H9 (cell line): ENCODE measurements at regions not wholly inside any gene's neighbourhood (a gene's known extent, or its start where the extent isn't known, plus 50 kb on each side); places are given as distances from the start of the nearest gene placed in this dataset.

ENCODE experiments used
- DNase-seq: peaks from one replicate; pipeline ENCODE4 v3.0.0-alpha.2; 2017
- H2AFZ ChIP-seq: one replicate; pipeline ENCODE4 v1.6.1; 2013; ENCODE audit warnings: mild to moderate bottlenecking, low read length, control low read depth, moderate library complexity
- H2AK5ac ChIP-seq: 2 replicates; pipeline ENCODE4 v1.6.1; 2013; ENCODE audit warnings: low read length, control low read depth, mixed read lengths; ENCODE audit not compliant: insufficient read length
- H2BK120ac ChIP-seq: one replicate; pipeline ENCODE4 v1.6.1; 2013; ENCODE audit warnings: low read depth, mild to moderate bottlenecking, low read length, control low read depth, inconsistent platforms; ENCODE audit not compliant: poor library complexity, severe bottlenecking
- H2BK12ac ChIP-seq: 2 replicates; pipeline ENCODE4 v1.6.1; 2013; ENCODE audit warnings: low read length, control low read depth, mixed read lengths, low read depth; ENCODE audit not compliant: insufficient read length
- H2BK15ac ChIP-seq: 2 replicates; pipeline ENCODE4 v1.6.1; 2013; ENCODE audit warnings: low read depth, low read length, control low read depth
- H2BK20ac ChIP-seq: one replicate; pipeline ENCODE4 v1.6.1; 2013; ENCODE audit warnings: low read depth, mild to moderate bottlenecking, low read length, control low read depth, inconsistent platforms; ENCODE audit not compliant: poor library complexity, severe bottlenecking
- H2BK5ac ChIP-seq: 2 replicates; pipeline ENCODE4 v1.6.1; 2013; ENCODE audit warnings: low read length, control low read depth, mixed read lengths; ENCODE audit not compliant: insufficient read length
- H3K14ac ChIP-seq: 2 replicates; pipeline ENCODE4 v1.6.1; 2013; ENCODE audit warnings: low read length, control low read depth; ENCODE audit not compliant: insufficient read depth
- H3K18ac ChIP-seq: 2 replicates; pipeline ENCODE4 v1.6.1; 2013; ENCODE audit warnings: low read depth, mild to moderate bottlenecking, mixed read lengths, low read length, control low read depth; ENCODE audit not compliant: insufficient read length
- H3K23ac ChIP-seq: 2 replicates; pipeline ENCODE4 v1.6.1; 2013; ENCODE audit warnings: low read length, control low read depth, mixed read lengths, low read depth; ENCODE audit not compliant: insufficient read length
- H3K23me2 ChIP-seq: 2 replicates; pipeline ENCODE4 v1.6.1; 2013; ENCODE audit warnings: low read depth, mild to moderate bottlenecking, mixed read lengths, low read length, control low read depth; ENCODE audit not compliant: insufficient read length, poor library complexity, severe bottlenecking
- H3K27ac ChIP-seq: 2 replicates; pipeline ENCODE4 v1.5.1; 2013; ENCODE audit warnings: low read length, control low read depth, mixed read lengths, low read depth; ENCODE audit not compliant: insufficient read length
- H3K27me3 ChIP-seq: 2 replicates; pipeline ENCODE4 v1.6.1; 2013; ENCODE audit warnings: low read length, control low read depth, inconsistent platforms; ENCODE audit not compliant: insufficient read depth
- H3K4ac ChIP-seq: 2 replicates; pipeline ENCODE4 v1.6.1; 2013; ENCODE audit warnings: low read depth, mild to moderate bottlenecking, control low read depth, inconsistent platforms, low read length, moderate library complexity
- H3K4me1 ChIP-seq: 2 replicates; pipeline ENCODE4 v1.6.1; 2013; ENCODE audit warnings: low read length, control low read depth, inconsistent platforms; ENCODE audit not compliant: insufficient read depth
- H3K4me2 ChIP-seq: 2 replicates; pipeline ENCODE4 v1.6.1; 2013; ENCODE audit warnings: low read length, control low read depth, mixed read lengths; ENCODE audit not compliant: insufficient read length, insufficient read depth
- H3K56ac ChIP-seq: 2 replicates; pipeline ENCODE4 v1.6.1; 2013; ENCODE audit warnings: low read depth, mild to moderate bottlenecking, mixed read lengths, low read length, control low read depth; ENCODE audit not compliant: insufficient read length
- H3K79me1 ChIP-seq: 2 replicates; pipeline ENCODE4 v1.6.1; 2013; ENCODE audit warnings: low read depth, mild to moderate bottlenecking, moderate library complexity, low read length, control low read depth, inconsistent platforms; ENCODE audit not compliant: insufficient read depth, poor library complexity, severe bottlenecking
- H3K79me2 ChIP-seq: 2 replicates; pipeline ENCODE4 v1.6.1; 2013; ENCODE audit warnings: low read length, control low read depth, inconsistent platforms; ENCODE audit not compliant: insufficient read depth
- H3K9ac ChIP-seq: 2 replicates; pipeline ENCODE4 v1.6.1; 2013; ENCODE audit warnings: low read length, control low read depth, mixed read lengths; ENCODE audit not compliant: insufficient read length; ENCODE audit errors: extremely low read depth
- H3K9me3 ChIP-seq: one replicate; pipeline ENCODE4 v1.6.1; 2013; ENCODE audit warnings: low read depth, low read length, inconsistent platforms; ENCODE audit not compliant: control insufficient read depth
- H3T11ph ChIP-seq: one replicate; pipeline ENCODE4 v1.6.1; 2013; ENCODE audit warnings: mild to moderate bottlenecking, low read length, control low read depth, inconsistent platforms
- H4K20me1 ChIP-seq: one replicate; pipeline ENCODE4 v1.6.1; 2013; ENCODE audit not compliant: control insufficient read depth, insufficient read length, insufficient read depth
- H4K5ac ChIP-seq: 2 replicates; pipeline ENCODE4 v1.6.1; 2013; ENCODE audit warnings: low read depth, mild to moderate bottlenecking, mixed read lengths, low read length, control low read depth; ENCODE audit not compliant: insufficient read length
- H4K8ac ChIP-seq: replicated peaks from 2 replicates; pipeline ENCODE4 v1.6.1; 2013; ENCODE audit warnings: low read length, control low read depth, mixed read lengths, low read depth; ENCODE audit not compliant: insufficient read length
- H4K91ac ChIP-seq: 2 replicates; pipeline ENCODE4 v1.6.1; 2013; ENCODE audit warnings: low read depth, mild to moderate bottlenecking, moderate library complexity, mixed read lengths, low read length, control low read depth; ENCODE audit not compliant: insufficient read length
- H3K27ac Mint-ChIP-seq, 3 experiments: 2 replicates in 2 of 3; 3 replicates in 1 of 3; pipeline ENCODE4 v1.8.0; 2020 to 2021; ENCODE audit warnings: mixed read lengths in 3 of 3, mild to moderate bottlenecking in 1 of 3, moderate library complexity in 1 of 3
- H3K27me3 Mint-ChIP-seq: 2 replicates; pipeline ENCODE4 v1.8.0; 2021; ENCODE audit warnings: low read depth, mild to moderate bottlenecking, moderate library complexity, mixed read lengths
- H3K36me3 Mint-ChIP-seq, 3 experiments: 2 replicates in 2 of 3; 3 replicates in 1 of 3; pipeline ENCODE4 v1.8.0; 2020 to 2021; ENCODE audit warnings: low read depth in 3 of 3, mixed read lengths in 3 of 3; ENCODE audit not compliant: insufficient read depth in 1 of 3
- H3K4me1 Mint-ChIP-seq, 2 experiments: 2 replicates each; pipeline ENCODE4 v1.8.0; 2020; ENCODE audit warnings: mixed read lengths in 2 of 2
- H3K4me3 Mint-ChIP-seq, 2 experiments: 2 replicates in 1 of 2; 3 replicates in 1 of 2; pipeline ENCODE4 v1.8.0; 2020 to 2021; ENCODE audit warnings: mild to moderate bottlenecking in 2 of 2, mixed read lengths in 2 of 2, moderate library complexity in 1 of 2
- H3K9me3 Mint-ChIP-seq, 2 experiments: 2 replicates in 1 of 2; 3 replicates in 1 of 2; pipeline ENCODE4 v1.8.0; 2020; ENCODE audit warnings: mild to moderate bottlenecking in 2 of 2, mixed read lengths in 2 of 2, moderate library complexity in 1 of 2
- CTCF ChIP-seq: fragments of 200-600 bp; sonication (generic); conservative IDR thresholded peaks from 3 replicates; pipeline ENCODE4 v1.8.0; 2021; ENCODE audit warnings: antibody characterized with exemption, mild to moderate bottlenecking
- WGBS: extraction: QIAGEN DNeasy Blood & Tissue Kit; methylation state at CpG from one replicate; pipeline ENCODE4 v1.1.7; 2013; ENCODE audit warnings: missing lambda C conversion rate, low lambda C conversion rate, mixed read lengths; ENCODE audit not compliant: insufficient read length; ENCODE audit errors: extremely low coverage; 5-methylcytosine and 5-hydroxymethylcytosine counted together

- no peak overlapping the region for H3K56ac ChIP-seq
- H3K4me1 ChIP-seq, result peaks cover 3% of the 10 kb centered on the region; the same call in 1 of the 2 replicates
- H3K27ac Mint-ChIP-seq, result no peak overlapping the region
- no peak overlapping the region for H3T11ph ChIP-seq
- no peak overlapping the region for H3K23ac ChIP-seq
- no peaks in the 10 kb centered on the region for H3K36me3 Mint-ChIP-seq
- no peak overlapping the region for H3K4me2 ChIP-seq
- H3K9me3 Mint-ChIP-seq, result no peaks in the 10 kb centered on the region
- H3K14ac ChIP-seq, result no peak overlapping the region
- H3K27me3 ChIP-seq, result no peaks in the 10 kb centered on the region
- H3K18ac ChIP-seq, result no peak overlapping the region
- H4K91ac ChIP-seq, result no peak overlapping the region
- no peaks in the 10 kb centered on the region for H3K79me2 ChIP-seq
- H4K5ac ChIP-seq, result no peak overlapping the region
- no peak overlapping the region for H2BK120ac ChIP-seq
- no peak overlapping the region for H3K27ac ChIP-seq
- no peaks in the 10 kb centered on the region for H4K20me1 ChIP-seq
- no peak overlapping the region for H3K9ac ChIP-seq
- TF ChIP-seq CTCF, result no peak
- no peaks in the 10 kb centered on the region; the same call in 1 of the 2 replicates for H3K27me3 Mint-ChIP-seq
- no peak for DNase-seq
- H3K79me1 ChIP-seq, result no peaks in the 10 kb centered on the region
- no peak overlapping the region for H2AK5ac ChIP-seq
- no peak overlapping the region for H2BK12ac ChIP-seq
- no peak overlapping the region for H4K8ac ChIP-seq
- no peak overlapping the region for H3K4me3 Mint-ChIP-seq
- no peaks in the 10 kb centered on the region for H3K9me3 ChIP-seq
- no peak overlapping the region for H2AFZ ChIP-seq
- no peak overlapping the region for H2BK15ac ChIP-seq
- no peak overlapping the region for H2BK20ac ChIP-seq
- H3K4me1 Mint-ChIP-seq, result peaks cover 13 to 20% of the 10 kb centered on the region in 2 experiments
- no peaks in the 10 kb centered on the region for H3K23me2 ChIP-seq
- no peak overlapping the region for H2BK5ac ChIP-seq
- no CpG with 5 or more reads among the region's 7 CpGs for WGBS
- no peak overlapping the region for H3K4ac ChIP-seq
Observed at GRCh38 chr6:142550310-142551063, 248.7 kb downstream of the ADGRG6 start.
